ENCODE measurements at regions not wholly inside any gene's neighbourhood (a gene's known extent, or its start where the extent isn't known, plus 50 kb on each side); places are given as distances from the start of the nearest gene placed in this dataset.

- DNase-seq = no peak
Measured at GRCh38 chr5:142475102-142475513, 150.3 kb upstream of the SPRY4 start.

- DNase-seq = no peak
Measured at GRCh38 chr5:142474431-142475094, 149.7 kb upstream of the SPRY4 start.

DNA sequence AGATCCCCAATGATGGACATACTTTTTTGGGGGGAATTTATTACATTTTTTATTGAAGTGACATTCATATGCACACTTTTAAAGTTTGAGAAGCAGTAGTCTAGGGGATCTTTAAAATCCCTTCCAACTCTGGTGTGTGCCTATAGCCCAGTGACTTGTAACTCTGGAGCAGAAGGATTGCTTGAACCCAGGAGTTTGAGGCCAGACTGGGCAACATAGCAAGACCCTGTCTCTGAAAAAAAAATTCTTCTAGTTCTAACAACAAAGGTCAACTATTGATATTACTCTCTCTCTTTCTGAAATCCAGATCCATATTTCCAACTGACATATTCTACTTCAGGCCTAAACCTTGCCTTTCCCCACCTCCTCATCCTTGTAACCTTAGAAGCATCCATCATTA is 148.2 kb upstream of the SPRY4 start:
- DNase-seq = no peak

- DNase-seq = no peak
Measured at GRCh38 chr5:142472306-142472951, 147.6 kb upstream of the SPRY4 start.

DNA sequence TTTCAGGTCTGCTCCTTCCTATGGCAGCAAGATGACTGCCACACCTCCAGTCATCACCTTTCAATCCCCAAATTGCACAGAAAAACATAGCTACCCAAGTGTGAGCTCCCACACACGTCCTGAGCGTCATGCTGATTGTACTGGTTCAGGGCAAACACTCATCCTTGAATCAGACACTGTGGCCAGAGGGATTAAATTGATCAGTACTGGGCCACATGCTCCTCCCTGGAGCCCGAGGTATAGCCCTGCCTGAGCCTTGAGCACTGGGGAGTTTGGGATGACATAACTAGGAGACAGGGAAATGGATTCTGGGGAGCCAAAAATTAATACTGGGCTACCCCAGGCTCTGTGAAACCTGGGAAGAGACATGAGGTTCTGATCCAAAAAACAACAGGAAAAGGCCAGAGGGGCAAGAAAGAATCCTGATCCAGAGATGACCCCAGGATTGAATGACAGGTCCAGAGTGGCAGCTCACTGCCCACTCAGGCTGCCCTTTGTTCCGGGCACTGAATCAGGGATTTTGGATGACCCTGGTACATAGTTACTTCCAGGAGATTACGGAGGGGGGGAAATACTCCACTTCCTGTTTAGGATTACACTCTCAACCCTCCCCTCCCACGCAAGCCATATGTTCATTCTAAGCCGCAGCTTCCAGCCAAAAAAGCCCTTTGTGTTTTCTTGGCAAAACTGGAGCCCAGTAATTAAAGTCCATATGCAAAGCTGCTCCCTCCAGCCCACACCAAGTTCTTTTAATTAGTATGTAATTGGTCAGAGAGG is 141.6 kb upstream of the SPRY4 start:
- DNase-seq = peak; percentile 54

DNA sequence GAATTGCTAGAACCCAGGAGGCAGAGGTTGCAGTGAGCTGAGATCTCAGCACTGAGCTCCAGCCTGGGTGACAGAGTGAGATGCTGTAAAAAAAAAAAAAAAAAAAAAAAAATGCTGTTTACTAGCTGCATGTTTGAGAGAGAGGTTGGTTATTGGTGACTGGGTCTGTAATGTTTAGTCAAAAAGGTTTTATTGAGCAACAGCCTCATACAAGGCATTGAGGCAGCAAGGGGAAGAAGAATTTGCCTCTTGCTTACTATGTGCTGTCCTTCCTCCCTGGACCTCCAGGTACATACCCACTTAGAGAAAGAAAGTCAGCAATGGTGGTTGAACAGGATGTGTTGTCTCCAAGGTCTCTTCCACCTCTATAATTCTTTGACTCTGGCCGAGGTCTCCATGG is 140.7 kb upstream of the SPRY4 start:
- no peak for DNase-seq

DNA sequence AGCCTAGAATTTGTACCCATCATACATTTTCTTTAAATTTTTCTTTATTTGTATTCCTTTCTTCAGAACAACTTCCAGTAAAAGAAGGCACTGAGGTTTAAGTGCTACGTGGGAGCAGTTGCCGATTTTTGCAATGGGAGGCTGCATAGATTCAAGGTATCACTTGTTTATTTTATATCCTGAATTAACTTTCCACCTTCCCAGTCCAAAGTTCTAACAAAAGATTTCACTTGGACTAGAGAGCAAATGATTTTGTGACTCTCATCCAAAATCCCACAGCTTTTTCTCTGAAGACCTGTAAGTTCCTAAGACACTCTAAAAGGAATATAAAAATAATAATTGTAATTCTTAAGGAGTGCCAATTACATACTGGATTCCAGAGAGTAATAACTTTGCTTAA is 139.1 kb upstream of the SPRY4 start:
- no peak for DNase-seq

- no peak for DNase-seq
Measured at GRCh38 chr5:142461028-142461590, 136.3 kb upstream of the SPRY4 start.

DNA sequence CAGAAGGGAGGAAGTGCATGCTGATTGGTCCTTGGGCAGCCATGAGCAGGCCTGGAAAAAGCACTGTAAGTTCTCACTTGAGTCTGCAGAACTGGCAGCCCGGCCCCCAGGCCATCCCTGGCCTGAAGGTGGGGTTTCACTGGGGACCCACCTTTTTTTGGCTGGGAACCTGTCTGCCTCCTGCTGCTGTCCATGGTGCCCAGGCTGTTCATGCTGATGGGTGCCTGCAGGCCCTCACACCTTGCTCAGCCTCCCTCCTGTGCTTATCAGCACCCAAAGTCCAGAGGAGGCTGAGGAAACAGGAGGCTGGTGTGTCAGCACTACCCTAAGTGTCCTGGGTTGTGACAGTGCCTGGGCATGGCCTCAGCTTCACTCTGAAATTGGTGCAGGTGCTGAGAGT is 134.4 kb upstream of the SPRY4 start:
- DNase-seq = no peak

DNA sequence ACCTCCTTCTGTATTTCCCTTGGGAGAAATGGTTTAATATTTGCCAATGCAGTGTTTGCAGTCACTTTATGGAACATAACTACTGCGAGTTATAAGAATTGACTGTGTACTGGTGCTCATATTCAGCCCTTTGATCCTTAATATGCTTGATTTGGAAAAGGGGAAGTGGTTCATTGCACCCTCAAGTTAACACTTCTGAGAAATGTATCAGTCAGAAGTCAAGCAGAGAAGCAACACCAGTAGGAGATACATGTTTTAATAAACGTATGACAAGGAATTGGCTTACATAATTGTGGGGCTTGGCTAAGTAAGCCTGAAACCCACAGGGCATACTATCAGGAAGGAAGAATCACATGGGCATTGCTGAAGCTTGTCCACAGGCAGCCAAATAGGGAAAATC is 131.0 kb upstream of the SPRY4 start:
- no peak for DNase-seq

GRCh38 chr5:142453932-142454331 is 129.1 kb upstream of the SPRY4 start:
- peak; percentile 32 for DNase-seq

DNA sequence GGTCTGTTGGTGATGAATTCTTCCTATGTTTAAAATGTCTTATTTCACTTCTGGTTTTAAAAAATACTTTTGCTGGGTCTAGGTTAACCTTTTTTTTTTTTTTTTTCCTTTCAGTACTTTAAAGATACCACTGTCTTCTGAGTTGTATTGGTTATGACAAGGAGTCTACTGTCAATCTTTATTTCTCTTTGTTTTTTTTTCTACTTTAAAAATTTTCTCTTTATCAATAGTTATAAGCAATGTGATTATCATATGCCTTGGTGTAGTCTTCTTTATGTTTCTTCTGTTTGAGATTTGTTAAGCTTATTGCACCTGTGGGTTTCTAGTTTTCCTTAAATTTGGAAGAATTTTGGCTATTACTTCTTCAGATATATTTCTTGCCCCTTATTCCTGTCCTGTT is 125.6 kb upstream of the SPRY4 start:
- no peak for DNase-seq

DNA sequence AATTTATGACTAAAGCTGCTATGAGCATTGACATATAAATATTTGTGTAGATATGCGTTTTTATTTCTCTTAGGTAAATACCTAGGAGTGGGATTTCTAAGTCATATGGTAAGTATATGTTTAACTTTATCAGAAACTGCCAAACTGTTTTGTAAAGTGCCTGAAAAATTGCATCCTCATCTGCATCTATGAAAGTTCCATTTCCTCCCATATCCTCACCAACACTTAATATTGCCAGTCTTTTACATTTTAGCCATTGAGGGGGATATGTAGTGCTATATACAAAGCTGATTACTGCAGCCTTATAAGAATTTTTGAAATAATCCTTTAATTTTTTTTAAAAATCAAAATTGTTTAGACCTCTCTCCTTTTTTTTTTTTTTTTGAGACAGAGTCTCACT is 123.1 kb upstream of the SPRY4 start:
- no peak for DNase-seq

DNA sequence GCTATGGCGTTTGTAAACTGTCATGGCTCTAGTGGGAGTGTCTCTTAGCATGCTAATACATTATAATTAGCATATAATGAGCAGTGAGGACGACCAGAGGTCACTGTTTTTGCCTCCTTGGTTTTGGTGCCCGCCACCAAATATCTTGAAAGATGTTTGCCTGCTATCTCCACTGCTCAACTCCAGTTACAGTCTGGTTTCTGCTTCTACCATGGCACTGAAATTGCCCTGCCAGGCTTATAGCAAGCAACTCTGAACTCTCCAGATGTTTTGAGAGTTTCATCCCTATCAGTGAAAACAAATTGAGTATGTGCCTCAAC is 122.1 kb upstream of the SPRY4 start:
- no peak for DNase-seq

DNA sequence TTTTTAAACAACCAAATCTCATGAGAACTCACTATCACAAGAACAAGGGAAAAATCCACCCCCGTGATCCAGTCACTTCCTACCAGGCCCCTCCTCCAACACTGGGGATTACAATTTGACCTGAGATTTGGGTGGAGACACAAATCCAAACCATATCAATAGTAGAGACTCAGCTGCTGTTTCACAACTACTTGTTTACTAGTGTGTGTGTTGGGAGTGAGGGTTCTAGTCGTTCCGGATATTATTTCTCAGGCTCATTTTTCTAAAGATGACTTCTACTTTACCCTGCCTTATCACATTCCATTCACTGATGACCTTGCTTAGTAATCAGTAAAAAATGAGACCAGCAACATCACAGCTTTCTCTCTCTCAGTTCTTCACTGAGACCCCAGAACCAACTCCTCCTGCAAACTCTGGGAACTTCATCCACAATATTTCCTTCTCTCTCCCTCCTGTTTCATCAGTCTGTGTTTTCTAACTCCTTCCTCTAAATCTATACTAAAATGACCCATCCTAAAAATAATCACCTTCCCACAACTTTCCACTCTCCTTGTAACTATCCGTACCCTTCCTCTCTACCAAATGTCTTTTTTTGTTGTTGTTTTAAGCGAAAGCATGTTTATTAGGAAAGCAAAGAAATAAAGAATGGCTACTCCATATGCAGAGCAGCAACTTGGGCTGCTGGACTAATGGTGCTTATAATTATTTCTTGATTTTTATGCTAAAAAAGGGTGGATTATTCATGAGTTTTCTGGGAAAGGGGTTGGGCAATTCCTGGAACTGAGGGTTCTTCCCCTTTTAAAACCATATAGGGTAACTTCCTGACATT is 121.5 kb upstream of the SPRY4 start:
- no peak for DNase-seq

DNA sequence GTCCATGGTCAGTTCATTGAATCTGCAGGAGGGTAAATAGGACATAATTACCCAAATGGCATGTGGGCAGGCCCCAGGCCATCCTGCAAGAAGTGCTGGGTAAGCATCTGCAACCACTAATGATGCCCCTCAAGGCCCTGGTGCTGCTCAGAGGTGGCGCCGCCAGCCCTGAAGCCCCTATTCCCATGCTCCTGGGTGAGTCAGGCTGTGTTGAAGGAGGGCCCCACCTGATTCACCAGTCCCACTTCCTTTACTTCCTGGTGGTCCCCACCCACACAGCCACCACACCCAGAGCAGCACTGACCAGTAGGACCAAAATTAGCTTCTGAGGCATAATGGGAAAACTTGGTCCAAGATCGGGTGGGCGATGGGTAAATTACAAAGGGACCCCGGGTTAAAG is 120.4 kb upstream of the SPRY4 start:
- no peak for DNase-seq

- DNase-seq = peak; percentile 89
Measured at GRCh38 chr5:142441616-142442015, 116.8 kb upstream of the SPRY4 start.

GRCh38 chr5:142439207-142439860 is 114.5 kb upstream of the SPRY4 start:
- peak; percentile 73 for DNase-seq

GRCh38 chr5:142438573-142438972 is 113.8 kb upstream of the SPRY4 start:
- DNase-seq = no peak

DNA sequence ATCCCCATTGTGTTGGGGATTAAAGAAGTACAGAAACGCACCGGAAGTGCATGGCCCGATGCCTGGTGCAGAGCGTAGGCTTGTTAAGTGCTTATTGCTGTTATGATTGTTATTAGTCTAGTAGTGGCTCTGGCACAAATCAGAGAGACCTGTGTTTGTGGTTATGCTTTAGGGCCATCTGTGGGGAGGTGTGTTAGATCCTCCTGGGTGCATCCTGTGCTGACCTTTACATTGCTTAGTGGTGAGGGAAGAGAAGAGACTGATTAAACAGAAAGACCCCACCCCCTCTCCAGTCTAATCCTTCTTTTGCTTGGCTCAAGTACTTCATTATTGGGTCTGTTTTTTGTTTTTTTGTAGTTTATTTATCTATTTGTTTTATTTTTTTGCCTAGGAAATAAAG is 112.7 kb upstream of the SPRY4 start:
- no peak for DNase-seq

DNA sequence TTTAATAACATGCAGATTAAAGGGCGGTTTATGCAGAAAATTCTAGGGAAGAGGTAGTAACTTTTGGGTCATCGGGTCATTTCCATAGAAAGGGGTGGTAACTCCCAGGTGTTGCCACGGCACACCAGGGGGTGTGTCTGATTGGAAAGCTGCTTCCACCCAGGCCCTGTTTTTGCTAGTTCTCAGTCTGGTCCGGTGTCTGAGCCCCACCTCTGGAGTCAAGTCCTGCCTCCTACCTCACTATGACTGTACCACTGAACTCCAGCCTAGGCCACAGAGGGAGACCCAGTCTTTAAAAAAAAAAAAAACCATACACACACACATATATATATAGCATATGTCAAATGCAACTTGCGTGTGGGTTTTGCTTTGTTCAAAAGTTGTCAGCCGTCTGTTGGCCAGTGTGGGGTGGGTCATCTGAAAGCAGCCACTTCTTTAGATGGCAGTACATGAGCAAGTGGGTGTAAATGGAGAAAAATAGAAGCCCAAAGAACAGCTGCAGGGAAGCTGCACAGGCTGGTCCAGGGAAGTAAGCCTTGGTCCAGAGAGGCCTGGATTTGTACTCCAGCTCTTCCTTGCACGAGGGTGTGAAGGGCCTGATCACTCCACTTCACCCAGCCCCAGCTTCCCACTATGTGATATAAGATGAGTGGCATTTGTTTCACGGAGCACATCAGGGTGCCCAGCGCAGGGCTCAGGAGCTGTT is 110.7 kb upstream of the SPRY4 start:
- no peak for DNase-seq

Measured in muscle of arm (tissue), 1 donor.